ENCODE measurements at regions not wholly inside any gene's neighbourhood (a gene's known extent, or its start where the extent isn't known, plus 50 kb on each side); places are given as distances from the start of the nearest gene placed in this dataset.

DNA sequence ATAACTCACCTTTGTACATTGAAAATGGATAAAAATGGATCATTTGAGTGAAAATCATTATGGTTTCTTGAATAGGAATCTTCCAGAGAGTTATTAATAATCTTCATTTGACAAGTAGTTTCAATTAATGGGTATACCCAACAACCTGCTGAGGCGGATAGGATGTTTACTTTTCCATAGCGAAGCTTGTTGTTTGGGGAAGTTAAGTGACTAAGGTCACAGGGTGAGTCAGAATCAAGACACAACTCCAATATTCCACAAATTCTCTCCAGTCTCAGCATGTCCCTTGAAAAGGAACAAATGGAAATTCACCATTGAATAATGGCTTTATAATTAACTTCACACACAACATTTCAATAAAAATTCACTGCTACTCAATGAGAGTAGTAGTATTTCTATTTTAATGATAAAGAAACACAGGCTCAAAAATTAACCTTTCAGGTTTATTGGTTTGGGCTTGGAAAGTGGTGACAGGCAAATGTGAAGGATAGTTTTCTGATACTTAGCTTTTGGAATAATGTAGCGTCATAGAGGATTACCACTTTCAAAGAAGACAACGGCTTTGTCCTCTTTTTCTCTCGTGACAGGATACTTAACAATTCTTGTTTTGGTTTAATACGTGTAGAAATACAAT is 211.3 kb downstream of the GPD2 start:
- H3K79me2 ChIP-seq (ENCODE audit: insufficient read depth, low read length): no peaks in the 10 kb centered on the region
- no peak overlapping the region for H2AFZ ChIP-seq (ENCODE audit: low read depth, low read length)
- H3K27ac ChIP-seq (ENCODE audit: low read depth, low read length): no peak overlapping the region
- H3K4me2 ChIP-seq (ENCODE audit: low read length): no peak overlapping the region
- no peak for DNase-seq (ENCODE audit: low read depth)
- H3K36me3 ChIP-seq (ENCODE audit: insufficient read depth, low read length): no peaks in the 10 kb centered on the region
- H3K27me3 ChIP-seq (ENCODE audit: insufficient read depth, low read length): no peaks in the 10 kb centered on the region
- TF ChIP-seq, protein P1, sequence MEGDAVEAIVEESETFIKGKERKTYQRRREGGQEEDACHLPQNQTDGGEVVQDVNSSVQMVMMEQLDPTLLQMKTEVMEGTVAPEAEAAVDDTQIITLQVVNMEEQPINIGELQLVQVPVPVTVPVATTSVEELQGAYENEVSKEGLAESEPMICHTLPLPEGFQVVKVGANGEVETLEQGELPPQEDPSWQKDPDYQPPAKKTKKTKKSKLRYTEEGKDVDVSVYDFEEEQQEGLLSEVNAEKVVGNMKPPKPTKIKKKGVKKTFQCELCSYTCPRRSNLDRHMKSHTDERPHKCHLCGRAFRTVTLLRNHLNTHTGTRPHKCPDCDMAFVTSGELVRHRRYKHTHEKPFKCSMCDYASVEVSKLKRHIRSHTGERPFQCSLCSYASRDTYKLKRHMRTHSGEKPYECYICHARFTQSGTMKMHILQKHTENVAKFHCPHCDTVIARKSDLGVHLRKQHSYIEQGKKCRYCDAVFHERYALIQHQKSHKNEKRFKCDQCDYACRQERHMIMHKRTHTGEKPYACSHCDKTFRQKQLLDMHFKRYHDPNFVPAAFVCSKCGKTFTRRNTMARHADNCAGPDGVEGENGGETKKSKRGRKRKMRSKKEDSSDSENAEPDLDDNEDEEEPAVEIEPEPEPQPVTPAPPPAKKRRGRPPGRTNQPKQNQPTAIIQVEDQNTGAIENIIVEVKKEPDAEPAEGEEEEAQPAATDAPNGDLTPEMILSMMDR (IDR thresholded peaks at IDR 0.05; ENCODE audit: insufficient read depth, low read depth, low read length): no peak
- no peak for TF ChIP-seq EZH2 (IDR thresholded peaks at IDR 0.05; ENCODE audit: insufficient read depth, low read length)
- no peaks in the 10 kb centered on the region for H3K4me1 ChIP-seq (ENCODE audit: insufficient read depth, low read length)
- H4K20me1 ChIP-seq (ENCODE audit: insufficient read depth, low read length): no peaks in the 10 kb centered on the region
- Mint-ChIP-seq H3K27ac (ENCODE audit: unreplicated experiment) (no peak overlapping the region), H3K4me1 (ENCODE audit: low read depth, unreplicated experiment) (peaks cover 3% of the 10 kb centered on the region), H3K36me3 (ENCODE audit: low read depth, unreplicated experiment) (no peaks in the 10 kb centered on the region), H3K27me3 (ENCODE audit: low read depth, unreplicated experiment) (no peaks in the 10 kb centered on the region), H3K9me3 (ENCODE audit: unreplicated experiment) (peaks cover 2% of the 10 kb centered on the region), H3K4me3 (ENCODE audit: unreplicated experiment) (no peak overlapping the region)
- FAIRE-seq: no peak
- no peak overlapping the region for H3K9ac ChIP-seq (ENCODE audit: low read length)
- H3K9me3 ChIP-seq (ENCODE audit: insufficient read depth, low read depth, low read length): no peaks in the 10 kb centered on the region
- H3K4me3 ChIP-seq (ENCODE audit: insufficient read depth, low read depth, low read length): no peak overlapping the region

DNA sequence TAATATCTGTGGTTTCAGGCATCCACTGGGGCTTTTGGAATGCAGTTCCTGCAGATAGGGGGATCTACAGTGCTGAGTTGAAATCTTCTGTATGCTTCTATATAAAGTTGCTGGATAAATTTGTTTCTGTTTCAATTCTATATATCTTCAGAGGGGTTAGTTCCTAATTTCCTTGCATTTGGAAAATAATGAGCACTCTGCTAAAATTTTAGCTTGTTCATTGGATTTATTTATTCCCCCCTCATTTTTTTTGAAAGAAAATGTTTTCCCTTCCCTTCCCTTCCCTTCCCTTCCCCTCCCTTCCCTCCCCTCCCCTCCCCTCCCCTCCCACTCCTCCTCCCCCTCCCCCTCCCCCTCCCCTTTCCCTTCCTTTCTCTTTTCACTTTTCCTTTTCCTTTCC is 212.3 kb downstream of the GPD2 start:
- Histone ChIP-seq H3K36me3 (ENCODE audit: insufficient read depth, low read length) (no peaks in the 10 kb centered on the region), H3K79me2 (ENCODE audit: insufficient read depth, low read length) (no peaks in the 10 kb centered on the region), H3K9me3 (ENCODE audit: insufficient read depth, low read depth, low read length) (no peaks in the 10 kb centered on the region), H3K4me3 (ENCODE audit: insufficient read depth, low read depth, low read length) (no peak overlapping the region), H3K27me3 (ENCODE audit: insufficient read depth, low read length) (no peaks in the 10 kb centered on the region), H3K9ac (ENCODE audit: low read length) (no peak overlapping the region), H3K27ac (ENCODE audit: low read depth, low read length) (no peak overlapping the region), H4K20me1 (ENCODE audit: insufficient read depth, low read length) (no peaks in the 10 kb centered on the region), H3K4me2 (ENCODE audit: low read length) (no peak overlapping the region), H3K4me1 (ENCODE audit: insufficient read depth, low read length) (no peaks in the 10 kb centered on the region), H2AFZ (ENCODE audit: low read depth, low read length) (no peak overlapping the region)
- TF ChIP-seq EZH2 (IDR thresholded peaks at IDR 0.05; ENCODE audit: insufficient read depth, low read length): no peak
- TF ChIP-seq, protein P1 (IDR thresholded peaks at IDR 0.05; ENCODE audit: insufficient read depth, low read depth, low read length): no peak
- H3K4me1 Mint-ChIP-seq (ENCODE audit: low read depth, unreplicated experiment): peaks cover 3% of the 10 kb centered on the region
- no peaks in the 10 kb centered on the region for H3K27me3 Mint-ChIP-seq (ENCODE audit: low read depth, unreplicated experiment)
- FAIRE-seq (no peak), DNase-seq (ENCODE audit: low read depth) (no peak)
- H3K9me3 Mint-ChIP-seq (ENCODE audit: unreplicated experiment): peaks cover 2% of the 10 kb centered on the region
- H3K27ac Mint-ChIP-seq (ENCODE audit: unreplicated experiment): no peak overlapping the region
- no peaks in the 10 kb centered on the region for H3K36me3 Mint-ChIP-seq (ENCODE audit: low read depth, unreplicated experiment)
- no peak overlapping the region for H3K4me3 Mint-ChIP-seq (ENCODE audit: unreplicated experiment)

DNA sequence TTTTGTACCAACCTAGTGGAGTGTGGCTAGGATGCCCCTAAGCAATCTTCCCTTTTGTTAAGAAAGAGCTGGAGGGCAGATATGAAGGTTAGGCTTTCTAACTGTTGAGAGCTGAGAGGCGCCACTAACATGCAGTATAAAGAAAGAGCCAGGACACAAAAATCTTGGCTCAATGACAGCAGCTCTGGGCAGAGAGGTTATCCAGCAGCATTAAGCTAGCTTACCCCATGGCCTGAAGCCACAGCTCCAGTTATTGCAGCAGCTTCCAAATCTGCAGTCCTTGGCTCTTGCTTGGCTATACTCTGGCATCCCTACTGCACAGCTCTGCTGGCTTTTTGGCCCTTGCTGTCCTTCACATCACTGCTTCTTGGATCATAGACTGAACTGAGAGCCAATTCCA is 213.4 kb downstream of the GPD2 start:
- H3K4me2 ChIP-seq (ENCODE audit: low read length): no peak overlapping the region
- H3K4me1 ChIP-seq (ENCODE audit: insufficient read depth, low read length): no peaks in the 10 kb centered on the region
- no peak overlapping the region for H3K27ac Mint-ChIP-seq (ENCODE audit: unreplicated experiment)
- no peak overlapping the region for H3K27ac ChIP-seq (ENCODE audit: low read depth, low read length)
- peaks cover 3% of the 10 kb centered on the region for H3K4me1 Mint-ChIP-seq (ENCODE audit: low read depth, unreplicated experiment)
- H3K36me3 ChIP-seq (ENCODE audit: insufficient read depth, low read length): no peaks in the 10 kb centered on the region
- H3K36me3 Mint-ChIP-seq (ENCODE audit: low read depth, unreplicated experiment): no peaks in the 10 kb centered on the region
- no peaks in the 10 kb centered on the region for H3K27me3 ChIP-seq (ENCODE audit: insufficient read depth, low read length)
- no peak overlapping the region for H3K4me3 Mint-ChIP-seq (ENCODE audit: unreplicated experiment)
- H4K20me1 ChIP-seq (ENCODE audit: insufficient read depth, low read length): no peaks in the 10 kb centered on the region
- H3K9me3 ChIP-seq (ENCODE audit: insufficient read depth, low read depth, low read length): no peaks in the 10 kb centered on the region
- FAIRE-seq (no peak), DNase-seq (ENCODE audit: low read depth) (peak; percentile 4)
- peaks cover 2% of the 10 kb centered on the region for H3K9me3 Mint-ChIP-seq (ENCODE audit: unreplicated experiment)
- H3K9ac ChIP-seq (ENCODE audit: low read length): no peak overlapping the region
- H3K4me3 ChIP-seq (ENCODE audit: insufficient read depth, low read depth, low read length): no peak overlapping the region
- no peaks in the 10 kb centered on the region for H3K79me2 ChIP-seq (ENCODE audit: insufficient read depth, low read length)
- TF ChIP-seq EZH2 (IDR thresholded peaks at IDR 0.05; ENCODE audit: insufficient read depth, low read length): no peak
- TF ChIP-seq, protein P1 (IDR thresholded peaks at IDR 0.05; ENCODE audit: insufficient read depth, low read depth, low read length): no peak
- no peaks in the 10 kb centered on the region for H3K27me3 Mint-ChIP-seq (ENCODE audit: low read depth, unreplicated experiment)
- H2AFZ ChIP-seq (ENCODE audit: low read depth, low read length): no peak overlapping the region

Data from astrocyte (in vitro differentiated cells and primary cell).